ENCODE measurements at regions not wholly inside any gene's neighbourhood (a gene's known extent, or its start where the extent isn't known, plus 50 kb on each side); places are given as distances from the start of the nearest gene placed in this dataset.

DNA sequence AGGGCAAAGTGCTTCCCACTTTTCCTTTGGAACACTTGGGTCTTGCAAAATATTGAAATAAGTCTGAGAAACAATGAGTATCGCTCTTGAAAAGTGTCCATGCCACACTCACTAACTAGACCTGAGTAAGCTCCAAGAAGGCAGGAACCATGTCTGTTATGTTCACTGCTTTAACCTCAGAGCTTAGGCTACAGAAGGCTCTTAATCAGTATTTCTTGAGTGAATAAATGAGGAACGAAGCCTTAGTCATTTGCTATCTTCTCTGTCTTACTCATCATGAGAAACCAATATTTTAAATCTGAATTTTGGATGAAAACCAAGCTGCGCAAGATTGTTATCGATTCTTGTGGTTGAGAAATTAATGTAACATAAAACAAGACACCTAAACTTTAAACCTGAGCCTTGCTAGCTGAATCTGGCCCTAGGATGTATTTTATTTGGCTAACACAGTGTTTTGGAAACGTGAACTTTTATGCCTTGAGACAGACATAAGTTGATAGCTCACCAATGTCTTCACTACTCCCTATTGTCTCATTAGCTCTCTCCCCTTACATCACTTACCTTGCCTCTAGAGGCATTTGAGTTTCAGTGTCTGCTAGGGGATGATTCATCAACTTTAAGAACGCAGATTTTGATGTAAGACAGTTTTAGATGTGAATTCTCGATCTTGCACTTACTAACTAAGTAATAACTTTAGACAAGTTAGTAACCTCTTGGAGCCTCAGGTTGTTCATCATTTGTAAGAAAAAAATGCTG is 392.8 kb upstream of the MEIS1 start:
- no peaks in the 10 kb centered on the region for H3K9me3 ChIP-seq
- H3K4me3 ChIP-seq = no peak overlapping the region
- DNase-seq = no peak
- intact Hi-C loops (cut with DNase I) = no loop called here
- ATAC-seq = no peak
- no peaks in the 10 kb centered on the region for H3K36me3 ChIP-seq
- no peaks in the 10 kb centered on the region for H3K27me3 ChIP-seq (ENCODE audit: low read depth)
- H3K27ac ChIP-seq = no peak overlapping the region
- no peaks in the 10 kb centered on the region for H3K4me1 ChIP-seq
- TF ChIP-seq, protein P1, sequence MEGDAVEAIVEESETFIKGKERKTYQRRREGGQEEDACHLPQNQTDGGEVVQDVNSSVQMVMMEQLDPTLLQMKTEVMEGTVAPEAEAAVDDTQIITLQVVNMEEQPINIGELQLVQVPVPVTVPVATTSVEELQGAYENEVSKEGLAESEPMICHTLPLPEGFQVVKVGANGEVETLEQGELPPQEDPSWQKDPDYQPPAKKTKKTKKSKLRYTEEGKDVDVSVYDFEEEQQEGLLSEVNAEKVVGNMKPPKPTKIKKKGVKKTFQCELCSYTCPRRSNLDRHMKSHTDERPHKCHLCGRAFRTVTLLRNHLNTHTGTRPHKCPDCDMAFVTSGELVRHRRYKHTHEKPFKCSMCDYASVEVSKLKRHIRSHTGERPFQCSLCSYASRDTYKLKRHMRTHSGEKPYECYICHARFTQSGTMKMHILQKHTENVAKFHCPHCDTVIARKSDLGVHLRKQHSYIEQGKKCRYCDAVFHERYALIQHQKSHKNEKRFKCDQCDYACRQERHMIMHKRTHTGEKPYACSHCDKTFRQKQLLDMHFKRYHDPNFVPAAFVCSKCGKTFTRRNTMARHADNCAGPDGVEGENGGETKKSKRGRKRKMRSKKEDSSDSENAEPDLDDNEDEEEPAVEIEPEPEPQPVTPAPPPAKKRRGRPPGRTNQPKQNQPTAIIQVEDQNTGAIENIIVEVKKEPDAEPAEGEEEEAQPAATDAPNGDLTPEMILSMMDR (IDR thresholded peaks at IDR 0.05) = no peak

DNA sequence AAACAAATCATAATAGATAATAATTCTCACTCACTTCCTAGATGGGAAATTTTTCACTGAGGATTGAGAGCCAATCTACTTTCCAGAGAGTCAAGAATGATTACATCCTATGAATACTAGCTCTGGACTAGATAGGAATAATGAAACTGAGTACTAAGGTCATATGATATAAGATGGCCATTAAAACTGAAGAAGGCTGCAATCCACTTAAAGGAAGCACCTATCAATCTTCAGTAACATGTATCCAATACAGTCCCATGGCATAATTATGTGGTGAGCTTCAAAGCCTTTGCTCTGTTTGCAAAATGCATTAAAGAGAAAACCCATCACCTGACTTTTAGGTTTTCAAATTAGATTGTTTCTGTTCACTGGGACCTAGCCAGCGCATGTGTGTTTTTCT is 398.0 kb upstream of the MEIS1 start:
- ATAC-seq (no peak), DNase-seq (no peak)
- Histone ChIP-seq H3K4me1 (no peaks in the 10 kb centered on the region), H3K36me3 (no peaks in the 10 kb centered on the region), H3K9me3 (no peaks in the 10 kb centered on the region), H3K4me3 (no peak overlapping the region), H3K27ac (no peak overlapping the region), H3K27me3 (ENCODE audit: low read depth) (no peaks in the 10 kb centered on the region)
- intact Hi-C loops (cut with DNase I) = no loop called here
- TF ChIP-seq, protein P1 (IDR thresholded peaks at IDR 0.05) = no peak

DNA sequence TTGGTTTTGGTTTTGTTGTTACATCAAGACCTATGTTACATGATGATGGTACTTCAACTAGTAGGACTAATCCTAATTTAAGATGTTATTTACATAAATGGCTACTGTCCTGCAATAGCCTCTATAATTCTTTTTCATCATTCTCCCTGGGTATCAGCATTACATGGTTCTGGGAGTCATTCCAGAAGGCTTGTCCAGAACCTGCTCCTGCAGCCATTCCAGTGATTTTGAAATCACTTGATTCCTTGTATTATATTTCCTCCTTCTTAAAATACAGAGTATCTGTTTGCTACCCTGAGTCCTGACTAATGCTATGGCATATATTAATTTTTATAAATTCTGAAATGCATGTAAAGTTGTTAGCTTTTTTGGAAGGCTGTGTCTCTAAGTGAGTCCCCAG is 400.5 kb upstream of the MEIS1 start:
- Histone ChIP-seq H3K27ac (no peak overlapping the region), H3K27me3 (ENCODE audit: low read depth) (no peaks in the 10 kb centered on the region), H3K36me3 (no peaks in the 10 kb centered on the region), H3K4me3 (no peak overlapping the region), H3K4me1 (no peaks in the 10 kb centered on the region), H3K9me3 (no peaks in the 10 kb centered on the region)
- TF ChIP-seq, protein P1 (IDR thresholded peaks at IDR 0.05) = no peak
- intact Hi-C loops (cut with DNase I) = no loop called here
- no peak for ATAC-seq
- no peak for DNase-seq

DNA sequence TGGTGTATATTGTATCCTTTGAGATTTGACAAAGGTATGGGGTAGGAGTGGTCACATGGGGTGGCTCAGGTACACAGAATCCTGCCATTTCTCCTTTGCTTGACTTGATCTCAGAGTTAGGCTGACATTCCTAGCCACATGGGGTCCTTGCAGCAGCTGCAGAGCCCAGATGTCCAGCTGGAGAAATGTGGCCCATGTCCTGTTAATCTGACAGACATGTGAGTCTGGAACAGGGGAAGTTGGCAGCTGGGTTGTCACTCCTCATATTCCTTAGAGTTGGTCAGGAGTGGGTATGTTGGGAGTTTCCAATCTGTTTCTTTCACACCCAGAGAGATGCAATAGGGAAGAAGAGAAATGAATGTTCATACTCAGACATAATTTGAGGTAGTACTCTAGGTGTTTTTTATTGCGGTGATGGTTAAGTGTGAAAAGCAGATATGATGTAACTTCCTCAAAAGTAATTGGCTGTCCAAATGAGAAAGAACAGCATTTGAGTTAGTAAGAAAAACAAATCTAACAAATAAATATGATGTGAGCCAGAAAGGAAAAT is 402.6 kb upstream of the MEIS1 start:
- Histone ChIP-seq H3K27ac (no peak overlapping the region), H3K4me1 (no peaks in the 10 kb centered on the region), H3K27me3 (ENCODE audit: low read depth) (no peaks in the 10 kb centered on the region), H3K9me3 (no peaks in the 10 kb centered on the region), H3K36me3 (no peaks in the 10 kb centered on the region), H3K4me3 (no peak overlapping the region)
- intact Hi-C loops (cut with DNase I) = no loop called here
- ATAC-seq (no peak), DNase-seq (no peak)
- TF ChIP-seq, protein P1 (IDR thresholded peaks at IDR 0.05) = no peak

DNA sequence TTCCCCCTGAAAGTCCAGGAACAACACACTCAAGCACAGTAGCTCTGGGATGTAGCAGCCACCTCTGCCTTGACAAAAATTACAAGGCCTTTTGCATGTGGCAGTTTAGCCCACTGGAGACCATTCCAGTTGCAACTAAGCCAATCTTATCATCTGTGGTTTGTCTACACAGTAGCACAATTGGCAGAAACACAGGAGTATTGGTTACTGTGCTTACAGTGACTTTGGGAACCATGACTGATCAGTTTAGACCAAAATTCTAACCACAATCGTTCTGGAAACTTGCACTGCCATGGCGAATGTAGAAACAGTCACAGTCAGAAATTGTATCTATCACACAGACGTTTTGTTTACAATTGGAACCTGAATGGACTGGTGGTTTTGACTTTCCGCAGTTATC is 403.7 kb upstream of the MEIS1 start:
- H3K36me3 ChIP-seq = no peaks in the 10 kb centered on the region
- no peak overlapping the region for H3K4me3 ChIP-seq
- H3K27me3 ChIP-seq (ENCODE audit: low read depth) = no peaks in the 10 kb centered on the region
- H3K27ac ChIP-seq = no peak overlapping the region
- H3K4me1 ChIP-seq = no peaks in the 10 kb centered on the region
- H3K9me3 ChIP-seq = no peaks in the 10 kb centered on the region
- ATAC-seq = no peak
- TF ChIP-seq, protein P1 (IDR thresholded peaks at IDR 0.05) = no peak
- intact Hi-C loops (cut with DNase I) = no loop called here
- DNase-seq = no peak

Data from lower lobe of right lung (tissue), 2 donors.